ENCODE measurements at regions not wholly inside any gene's neighbourhood (a gene's known extent, or its start where the extent isn't known, plus 50 kb on each side); places are given as distances from the start of the nearest gene placed in this dataset.

- TF ChIP-seq YY1 (IDR thresholded peaks at IDR 0.05; ENCODE audit: insufficient read depth, insufficient read length) (no peak), ZNF274 (IDR thresholded peaks at IDR 0.05; ENCODE audit: low read depth, low read length) (no peak), SUZ12 (IDR thresholded peaks at IDR 0.05; ENCODE audit: extremely low read depth, insufficient read depth, insufficient read length) (no peak)
These were observed 147.8 kb upstream of the SLC24A2 start for GRCh38 chr9:19936598-19936997.
